Left ventricle myocardium inferior (tissue), 1 donor: ENCODE measurements at regions not wholly inside any gene's neighbourhood (a gene's known extent, or its start where the extent isn't known, plus 50 kb on each side); places are given as distances from the start of the nearest gene placed in this dataset. TPM values are rescaled to one million over a fixed set of nuclear protein-coding genes. Genes with fewer than 3 reads are reported as not detected.

Source experiments
- DNase-seq: peaks from one replicate; pipeline ENCODE4 v3.0.0-alpha.2; 2020
- H3K27ac ChIP-seq: fragments of 200-600 bp; replicated peaks from 2 replicates; pipeline ENCODE4 v1.8.0; 2021
- H3K27me3 ChIP-seq: fragments of 200-600 bp; 2 replicates; pipeline ENCODE4 v1.8.0; 2021; ENCODE audit warnings: low read depth
- H3K36me3 ChIP-seq: fragments of 200-600 bp; 2 replicates; pipeline ENCODE4 v1.8.0; 2021
- H3K4me1 ChIP-seq: fragments of 200-600 bp; 2 replicates; pipeline ENCODE4 v1.8.0; 2021
- H3K4me3 ChIP-seq: fragments of 200-600 bp; 2 replicates; pipeline ENCODE4 v1.8.0; 2021; ENCODE audit warnings: mild to moderate bottlenecking, moderate library complexity
- H3K9me3 ChIP-seq: fragments of 200-600 bp; replicated peaks from 2 replicates; pipeline ENCODE4 v1.8.0; 2021
- CTCF ChIP-seq: fragments of 200-600 bp; IDR thresholded peaks from 2 replicates; pipeline ENCODE4 v1.8.0; 2021; ENCODE audit warnings: antibody characterized with exemption, mild to moderate bottlenecking, borderline replicate concordance
- intact Hi-C: fragments of 100-400 bp; cut with micrococcal nuclease; formaldehyde crosslinking; loops from one replicate; pipeline ENCODE4 v1.11.0; 2022
- microRNA-seq: library from miRNA; unstranded; fragments of <30 nt; microRNA quantifications from one replicate; pipeline ENCODE4 v1.2.0, GENCODE V29; 2020
- donor health status: DM: no; HTN: yes; CAD: no; lungs with severe emphysema.

- Histone ChIP-seq H3K4me1 (peaks cover 4% of the 10 kb centered on the region), H3K9me3 (no peaks in the 10 kb centered on the region), H3K4me3 (no peak overlapping the region), H3K27me3 (no peaks in the 10 kb centered on the region), H3K36me3 (no peaks in the 10 kb centered on the region), H3K27ac (no peak overlapping the region)
- intact Hi-C loops: no loop called here
- DNase-seq: no peak
- TF ChIP-seq CTCF: no peak
Observed at GRCh38 chr2:181398000-181398399, 59.2 kb upstream of the ITGA4 start.

- H3K9me3 ChIP-seq: no peaks in the 10 kb centered on the region
- H3K27ac ChIP-seq: no peak overlapping the region
- no peaks in the 10 kb centered on the region for H3K27me3 ChIP-seq
- intact Hi-C loops: no loop called here
- no peaks in the 10 kb centered on the region for H3K36me3 ChIP-seq
- H3K4me3 ChIP-seq: no peak overlapping the region
- H3K4me1 ChIP-seq: no peaks in the 10 kb centered on the region
- TF ChIP-seq CTCF: no peak
- DNase-seq: no peak
Observed at GRCh38 chr2:181399027-181399426, 58.2 kb upstream of the ITGA4 start.

GRCh38 chr2:181404472-181404871, 52.7 kb upstream of the ITGA4 start:
- Histone ChIP-seq H3K36me3 (no peaks in the 10 kb centered on the region), H3K4me1 (no peaks in the 10 kb centered on the region), H3K27me3 (no peaks in the 10 kb centered on the region), H3K27ac (no peak overlapping the region), H3K9me3 (no peaks in the 10 kb centered on the region), H3K4me3 (no peak overlapping the region)
- intact Hi-C loops: no loop called here
- no peak for DNase-seq
- TF ChIP-seq CTCF: no peak

- Histone ChIP-seq H3K9me3 (no peaks in the 10 kb centered on the region), H3K4me1 (no peaks in the 10 kb centered on the region), H3K36me3 (no peaks in the 10 kb centered on the region), H3K27ac (no peak overlapping the region), H3K4me3 (no peak overlapping the region), H3K27me3 (peaks cover 9% of the 10 kb centered on the region)
- DNase-seq: no peak
- TF ChIP-seq CTCF: no peak
- intact Hi-C loops: no loop called here
Observed at GRCh38 chr2:181407171-181407570, 50.0 kb upstream of the ITGA4 start.

Small RNA genes lying in the stretch of these regions (microRNA-seq; reads per million reads assigned to microRNA genes)
- not detected for gene MIR4437
